ENCODE measurements at regions not wholly inside any gene's neighbourhood (a gene's known extent, or its start where the extent isn't known, plus 50 kb on each side); places are given as distances from the start of the nearest gene placed in this dataset.

DNA sequence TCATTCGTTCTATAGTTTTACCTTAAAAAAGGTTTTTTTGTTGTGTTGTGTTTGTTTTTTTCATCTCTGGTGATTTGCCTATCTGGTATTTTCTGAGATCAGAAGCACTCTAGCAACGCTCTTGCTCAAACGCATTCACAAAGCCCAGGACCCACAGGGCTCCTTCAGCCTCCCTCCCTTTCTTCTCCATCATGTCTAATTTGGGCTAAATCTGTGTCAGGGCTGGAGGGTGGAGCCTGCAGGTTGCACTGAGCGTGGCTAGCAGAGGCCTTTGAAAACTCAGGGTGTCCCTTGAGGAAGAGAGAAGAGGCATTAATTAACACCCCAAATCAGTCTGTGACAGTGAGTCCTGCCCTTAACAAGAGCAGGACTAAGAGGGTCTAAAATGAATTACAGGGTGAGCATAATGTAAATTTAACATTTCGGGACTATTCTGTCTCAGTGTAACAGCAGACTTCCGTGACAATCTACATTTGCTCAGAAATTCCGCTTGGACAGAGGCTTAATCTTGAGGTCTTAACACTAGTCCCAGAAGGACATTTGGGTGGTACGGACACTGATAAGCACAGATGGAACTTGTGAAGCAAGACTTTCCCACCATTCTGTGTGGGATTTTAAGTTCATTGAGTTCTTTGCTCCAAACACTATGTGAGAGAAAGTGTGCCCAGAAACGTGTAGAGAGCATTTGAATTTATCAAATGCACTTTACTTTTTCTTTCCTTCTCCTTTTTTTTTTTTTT is 174.4 kb upstream of the APCDD1 start:
- Histone ChIP-seq H3K79me2 (ENCODE audit: low read length) (no peaks in the 10 kb centered on the region), H3K36me3 (replicated peaks; ENCODE audit: insufficient read depth, low read length) (no peaks in the 10 kb centered on the region), H3F3A (ENCODE audit: insufficient read depth, low read length) (no peaks in the 10 kb centered on the region), H3K27me3 (replicated peaks; ENCODE audit: insufficient read depth, low read length) (no peaks in the 10 kb centered on the region), H3K4me3 (ENCODE audit: low read length) (no peak overlapping the region), H3K9ac (ENCODE audit: low read length) (no peak overlapping the region), H3K9me2 (replicated peaks; ENCODE audit: insufficient read depth, low read length) (no peaks in the 10 kb centered on the region), H3K9me3 (replicated peaks; ENCODE audit: insufficient read depth, low read length) (no peaks in the 10 kb centered on the region), H3K4me1 (ENCODE audit: low read length) (no peaks in the 10 kb centered on the region), H3K4me2 (ENCODE audit: low read depth, low read length) (no peak overlapping the region), H4K20me1 (ENCODE audit: insufficient read depth, low read length) (no peaks in the 10 kb centered on the region), H2AFZ (ENCODE audit: low read length) (no peak overlapping the region), H3K27ac (ENCODE audit: low read length) (no peak overlapping the region)
- no peak for DNase-seq
- no peak for TF ChIP-seq EZH2 (optimal IDR thresholded peaks at IDR 0.05; ENCODE audit: low read depth, low read length)
- TF ChIP-seq EZH2phosphoT487 (IDR thresholded peaks at IDR 0.05; ENCODE audit: low read length): no peak
- TF ChIP-seq, protein P1, sequence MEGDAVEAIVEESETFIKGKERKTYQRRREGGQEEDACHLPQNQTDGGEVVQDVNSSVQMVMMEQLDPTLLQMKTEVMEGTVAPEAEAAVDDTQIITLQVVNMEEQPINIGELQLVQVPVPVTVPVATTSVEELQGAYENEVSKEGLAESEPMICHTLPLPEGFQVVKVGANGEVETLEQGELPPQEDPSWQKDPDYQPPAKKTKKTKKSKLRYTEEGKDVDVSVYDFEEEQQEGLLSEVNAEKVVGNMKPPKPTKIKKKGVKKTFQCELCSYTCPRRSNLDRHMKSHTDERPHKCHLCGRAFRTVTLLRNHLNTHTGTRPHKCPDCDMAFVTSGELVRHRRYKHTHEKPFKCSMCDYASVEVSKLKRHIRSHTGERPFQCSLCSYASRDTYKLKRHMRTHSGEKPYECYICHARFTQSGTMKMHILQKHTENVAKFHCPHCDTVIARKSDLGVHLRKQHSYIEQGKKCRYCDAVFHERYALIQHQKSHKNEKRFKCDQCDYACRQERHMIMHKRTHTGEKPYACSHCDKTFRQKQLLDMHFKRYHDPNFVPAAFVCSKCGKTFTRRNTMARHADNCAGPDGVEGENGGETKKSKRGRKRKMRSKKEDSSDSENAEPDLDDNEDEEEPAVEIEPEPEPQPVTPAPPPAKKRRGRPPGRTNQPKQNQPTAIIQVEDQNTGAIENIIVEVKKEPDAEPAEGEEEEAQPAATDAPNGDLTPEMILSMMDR (IDR thresholded peaks at IDR 0.05; ENCODE audit: low read length): no peak

DNA sequence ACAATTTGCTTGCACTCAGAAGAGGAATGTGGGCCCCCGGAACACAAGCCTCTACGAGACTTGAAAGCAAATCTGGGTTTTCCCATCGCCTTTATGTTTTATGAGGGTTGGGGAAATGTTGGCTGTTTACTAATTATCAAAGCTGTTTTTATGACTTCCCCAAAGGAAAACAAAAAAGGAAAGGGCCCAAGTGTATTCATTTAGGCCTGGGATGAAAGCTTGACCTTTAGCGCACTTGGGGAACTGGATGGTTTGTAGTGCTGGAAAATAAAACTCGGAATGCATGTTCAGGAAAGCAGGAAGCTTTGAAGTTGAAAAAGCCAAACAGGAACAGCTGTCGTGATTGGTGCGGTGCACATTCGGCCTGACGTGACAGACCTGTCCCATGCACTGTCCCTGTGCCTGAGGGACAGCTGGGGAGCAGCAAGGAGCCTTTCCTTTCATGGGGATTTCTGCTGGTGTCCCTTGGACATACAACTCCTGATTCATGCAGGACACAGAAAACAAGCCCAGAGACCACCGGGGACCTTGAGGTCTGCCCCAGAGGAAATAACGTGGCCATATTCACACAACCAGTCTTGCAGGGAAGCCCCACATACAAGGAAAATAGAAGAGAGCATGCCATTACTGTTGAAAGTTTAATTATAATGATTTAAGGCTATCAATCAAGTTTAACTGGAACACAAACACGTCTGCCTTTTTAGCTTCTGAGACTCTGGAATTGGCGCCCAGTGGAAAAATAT is 169.7 kb upstream of the APCDD1 start:
- DNase-seq: no peak
- H3K4me2 ChIP-seq (ENCODE audit: low read depth, low read length): no peak overlapping the region
- no peak overlapping the region for H3K27ac ChIP-seq (ENCODE audit: low read length)

DNA sequence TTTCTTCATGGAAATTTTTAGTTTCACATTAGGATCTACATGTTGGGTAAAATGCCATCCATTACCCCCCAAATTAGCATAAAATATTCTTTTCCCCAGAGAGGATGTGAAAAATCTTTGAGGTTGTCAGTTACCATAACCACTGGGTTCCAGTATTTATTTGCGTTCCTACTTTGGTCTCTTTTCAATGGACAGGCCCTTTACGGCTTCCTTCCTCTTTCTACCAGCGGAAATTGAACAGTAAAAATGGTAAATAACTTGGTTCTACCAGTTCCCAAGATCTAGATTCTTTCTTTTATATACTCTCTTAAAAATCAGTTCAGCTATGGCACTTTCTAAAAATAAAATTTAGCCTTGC is 169.2 kb upstream of the APCDD1 start:
- H3K9me3 ChIP-seq (replicated peaks; ENCODE audit: insufficient read depth, low read length): no peaks in the 10 kb centered on the region
- no peak for DNase-seq
- no peak overlapping the region for H3K4me2 ChIP-seq (ENCODE audit: low read depth, low read length)
- no peaks in the 10 kb centered on the region for H3K36me3 ChIP-seq (replicated peaks; ENCODE audit: insufficient read depth, low read length)
- H3F3A ChIP-seq (ENCODE audit: insufficient read depth, low read length): no peaks in the 10 kb centered on the region
- no peak overlapping the region for H2AFZ ChIP-seq (ENCODE audit: low read length)
- H3K79me2 ChIP-seq (ENCODE audit: low read length): no peaks in the 10 kb centered on the region
- TF ChIP-seq, protein P1 (IDR thresholded peaks at IDR 0.05; ENCODE audit: low read length): no peak
- TF ChIP-seq EZH2 (optimal IDR thresholded peaks at IDR 0.05; ENCODE audit: low read depth, low read length) (no peak), EZH2phosphoT487 (IDR thresholded peaks at IDR 0.05; ENCODE audit: low read length) (no peak)
- no peaks in the 10 kb centered on the region for H3K4me1 ChIP-seq (ENCODE audit: low read length)
- H4K20me1 ChIP-seq (ENCODE audit: insufficient read depth, low read length): no peaks in the 10 kb centered on the region
- no peak overlapping the region for H3K27ac ChIP-seq (ENCODE audit: low read length)
- H3K4me3 ChIP-seq (ENCODE audit: low read length): no peak overlapping the region
- no peaks in the 10 kb centered on the region for H3K9me2 ChIP-seq (replicated peaks; ENCODE audit: insufficient read depth, low read length)
- no peaks in the 10 kb centered on the region for H3K27me3 ChIP-seq (replicated peaks; ENCODE audit: insufficient read depth, low read length)
- no peak overlapping the region for H3K9ac ChIP-seq (ENCODE audit: low read length)

More for the DNA sequence above, 169.7 kb upstream of the APCDD1 start:
- H3K4me1 ChIP-seq (ENCODE audit: low read length): no peaks in the 10 kb centered on the region
- H3K36me3 ChIP-seq (replicated peaks; ENCODE audit: insufficient read depth, low read length): no peaks in the 10 kb centered on the region
- H3K9me3 ChIP-seq (replicated peaks; ENCODE audit: insufficient read depth, low read length): no peaks in the 10 kb centered on the region
- no peak overlapping the region for H3K4me3 ChIP-seq (ENCODE audit: low read length)
- no peaks in the 10 kb centered on the region for H4K20me1 ChIP-seq (ENCODE audit: insufficient read depth, low read length)
- no peaks in the 10 kb centered on the region for H3K9me2 ChIP-seq (replicated peaks; ENCODE audit: insufficient read depth, low read length)
- H3K27me3 ChIP-seq (replicated peaks; ENCODE audit: insufficient read depth, low read length): no peaks in the 10 kb centered on the region
- H3K79me2 ChIP-seq (ENCODE audit: low read length): no peaks in the 10 kb centered on the region
- no peak overlapping the region for H2AFZ ChIP-seq (ENCODE audit: low read length)
- TF ChIP-seq EZH2phosphoT487 (IDR thresholded peaks at IDR 0.05; ENCODE audit: low read length) (no peak), EZH2 (optimal IDR thresholded peaks at IDR 0.05; ENCODE audit: low read depth, low read length) (no peak)
- TF ChIP-seq, protein P1 (IDR thresholded peaks at IDR 0.05; ENCODE audit: low read length): no peak
- H3K9ac ChIP-seq (ENCODE audit: low read length): no peak overlapping the region
- H3F3A ChIP-seq (ENCODE audit: insufficient read depth, low read length): no peaks in the 10 kb centered on the region

All from MM.1S (cell line).